ENCODE measurements at regions not wholly inside any gene's neighbourhood (a gene's known extent, or its start where the extent isn't known, plus 50 kb on each side); places are given as distances from the start of the nearest gene placed in this dataset.

DNA sequence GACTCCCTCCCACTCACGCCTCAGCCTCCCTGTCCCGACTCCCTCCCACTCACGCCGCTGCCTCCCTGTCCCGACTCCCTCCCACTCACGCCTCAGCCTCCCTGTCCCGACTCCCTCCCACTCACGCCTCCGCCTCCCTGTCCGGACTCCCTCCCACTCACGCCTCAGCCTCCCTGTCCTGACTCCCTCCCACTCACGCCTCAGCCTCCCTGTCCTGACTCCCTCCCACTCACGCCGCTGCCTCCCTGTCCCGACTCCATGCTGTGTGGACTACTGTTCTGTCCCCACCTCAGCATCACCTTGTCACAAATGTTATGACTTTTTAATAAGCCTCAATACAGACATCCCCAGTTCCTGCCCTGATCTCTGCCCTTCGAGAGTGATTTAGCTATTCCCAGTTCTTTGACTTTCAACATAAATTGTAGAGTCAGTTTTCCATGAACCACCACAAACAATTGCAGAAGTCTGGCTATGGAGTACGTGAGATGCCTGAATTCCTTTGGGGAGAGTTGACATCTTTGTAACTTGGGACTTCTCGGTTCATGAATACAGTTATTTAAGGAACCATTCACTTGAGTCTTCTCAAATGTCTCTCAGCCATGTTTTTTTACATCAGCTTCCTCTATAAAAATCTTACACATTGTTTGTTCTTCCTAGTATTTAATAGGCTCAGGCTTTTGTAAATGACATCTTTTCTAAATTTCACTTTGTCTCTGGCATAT lies 71.9 kb downstream of the FOXL3 start:
- H3K27ac Mint-ChIP-seq = peak overlapping the region; percentile 89
- CTCF ChIA-PET = interaction anchor here (0.7 kb wide), 1 partner anchor 256 kb away, joined by 4 read pairs; no protein-coding TSS in a partner anchor

DNA sequence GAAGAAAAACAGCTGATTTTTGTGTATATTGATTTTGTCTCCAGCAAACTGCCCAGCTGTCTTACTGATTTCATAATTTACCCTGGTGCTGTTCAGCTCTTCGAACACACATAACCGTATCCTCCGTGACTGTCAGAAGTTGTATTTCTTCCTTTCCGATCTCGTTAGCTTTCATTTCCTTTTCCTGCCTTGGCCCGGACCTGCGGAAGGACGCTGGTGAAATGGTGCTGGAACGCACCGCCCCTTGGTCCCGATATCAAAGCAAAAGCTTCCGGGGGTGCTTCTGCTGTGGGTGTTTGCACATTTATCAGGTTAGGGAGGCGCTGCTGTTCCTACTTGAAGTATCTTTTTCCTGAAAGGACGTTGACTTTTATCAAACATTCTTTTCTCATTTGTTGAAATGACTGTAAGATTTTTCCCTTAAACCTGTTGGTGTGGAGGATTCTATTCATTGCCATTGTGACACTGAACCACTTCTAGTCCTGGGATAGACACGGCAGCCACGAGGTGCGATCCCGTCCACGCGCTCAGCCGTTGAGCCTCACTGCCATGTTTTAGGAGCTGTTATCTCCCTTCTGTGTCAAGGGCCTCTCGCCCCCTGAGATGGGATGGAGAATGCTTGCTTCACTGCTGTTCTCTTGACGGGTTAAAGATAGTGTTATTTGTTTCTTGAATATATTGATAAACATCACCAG lies 72.6 kb downstream of the FOXL3 start:
- Mint-ChIP-seq H3K36me3 (peaks cover 9% of the 10 kb centered on the region), H3K9me3 (peaks cover 8% of the 10 kb centered on the region), H3K27ac (peak overlapping the region; percentile 89), H3K4me1 (peaks cover 73% of the 10 kb centered on the region), H3K27me3 (peaks cover 13% of the 10 kb centered on the region), H3K4me3 (peak overlapping the region; percentile 26)
- peak; percentile 76 for DNase-seq
- CTCF ChIA-PET = interaction anchor here (0.7 kb wide), 1 partner anchor 256 kb away, joined by 4 read pairs; no protein-coding TSS in a partner anchor

More for the DNA sequence above, 71.9 kb downstream of the FOXL3 start:
- peaks cover 9% of the 10 kb centered on the region for H3K36me3 Mint-ChIP-seq
- H3K4me1 Mint-ChIP-seq = peaks cover 70% of the 10 kb centered on the region
- H3K9me3 Mint-ChIP-seq = peaks cover 8% of the 10 kb centered on the region
- peaks cover 13% of the 10 kb centered on the region for H3K27me3 Mint-ChIP-seq
- H3K4me3 Mint-ChIP-seq = peak overlapping the region; percentile 26
- no peak for DNase-seq

DNA sequence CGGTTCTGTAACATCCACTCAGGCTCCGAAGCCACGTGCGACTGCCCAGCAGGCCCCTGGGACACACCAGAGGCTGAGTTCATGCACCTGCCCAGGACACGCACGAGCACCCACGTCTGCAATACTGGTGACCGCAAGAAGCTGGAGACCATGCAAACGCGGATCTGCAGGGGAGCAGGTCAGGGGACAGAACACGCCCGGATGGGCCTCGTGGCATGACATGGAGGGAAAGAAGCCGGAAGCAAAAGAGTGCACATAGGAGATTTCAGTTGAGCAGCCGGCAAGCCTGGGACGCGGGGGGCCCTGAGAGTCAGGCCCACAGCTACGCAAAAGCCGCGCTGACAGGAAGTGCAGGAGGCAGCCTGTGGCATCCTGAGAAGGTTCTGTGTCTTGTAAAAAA lies 73.7 kb downstream of the FOXL3 start:
- Mint-ChIP-seq H3K9me3 (peaks cover 2% of the 10 kb centered on the region), H3K4me1 (peaks cover 71% of the 10 kb centered on the region), H3K4me3 (no peak overlapping the region), H3K36me3 (peaks cover 7% of the 10 kb centered on the region), H3K27ac (peak overlapping the region; percentile 89), H3K27me3 (peaks cover 14% of the 10 kb centered on the region)
- CTCF ChIA-PET = interaction anchor here (0.9 kb wide), 1 partner anchor 510 kb away, joined by 3 read pairs; no protein-coding TSS in a partner anchor
- peak; percentile 56 for DNase-seq

- Mint-ChIP-seq H3K4me3 (no peak overlapping the region), H3K36me3 (peaks cover 7% of the 10 kb centered on the region), H3K4me1 (peaks cover 71% of the 10 kb centered on the region), H3K9me3 (no peaks in the 10 kb centered on the region), H3K27ac (peak overlapping the region; percentile 89), H3K27me3 (peaks cover 14% of the 10 kb centered on the region)
- no peak for DNase-seq
- CTCF ChIA-PET = interaction anchor here (0.7 to 0.9 kb wide), 2 partner anchors 494 to 509 kb away, joined by 3 read pairs; no protein-coding TSS in a partner anchor
Measured at GRCh38 chr7:364536-364935, 74.6 kb downstream of the FOXL3 start.

DNA sequence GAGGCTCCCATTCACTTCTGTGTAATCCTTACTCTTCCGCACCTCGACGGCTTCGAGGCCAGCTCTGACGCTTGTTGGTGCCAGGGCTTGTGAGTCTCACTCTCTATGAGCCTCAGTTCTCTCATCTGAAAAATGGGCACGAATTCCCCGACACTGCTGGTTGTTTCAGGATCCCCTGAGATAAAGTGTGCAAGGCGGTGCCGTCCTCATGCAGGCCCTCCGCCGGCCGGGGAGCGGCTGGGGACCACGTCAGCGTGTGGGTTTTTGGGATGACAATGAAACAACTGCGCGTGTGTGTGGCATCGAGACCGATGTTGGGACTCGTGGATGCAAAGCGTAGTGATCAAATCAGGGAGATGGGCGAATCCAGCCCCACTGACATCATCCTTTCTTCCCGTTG lies 75.6 kb downstream of the FOXL3 start:
- CTCF ChIA-PET = interaction anchor here (0.6 kb wide), 1 partner anchor 98 kb away, joined by 3 read pairs; no protein-coding TSS in a partner anchor

DNA sequence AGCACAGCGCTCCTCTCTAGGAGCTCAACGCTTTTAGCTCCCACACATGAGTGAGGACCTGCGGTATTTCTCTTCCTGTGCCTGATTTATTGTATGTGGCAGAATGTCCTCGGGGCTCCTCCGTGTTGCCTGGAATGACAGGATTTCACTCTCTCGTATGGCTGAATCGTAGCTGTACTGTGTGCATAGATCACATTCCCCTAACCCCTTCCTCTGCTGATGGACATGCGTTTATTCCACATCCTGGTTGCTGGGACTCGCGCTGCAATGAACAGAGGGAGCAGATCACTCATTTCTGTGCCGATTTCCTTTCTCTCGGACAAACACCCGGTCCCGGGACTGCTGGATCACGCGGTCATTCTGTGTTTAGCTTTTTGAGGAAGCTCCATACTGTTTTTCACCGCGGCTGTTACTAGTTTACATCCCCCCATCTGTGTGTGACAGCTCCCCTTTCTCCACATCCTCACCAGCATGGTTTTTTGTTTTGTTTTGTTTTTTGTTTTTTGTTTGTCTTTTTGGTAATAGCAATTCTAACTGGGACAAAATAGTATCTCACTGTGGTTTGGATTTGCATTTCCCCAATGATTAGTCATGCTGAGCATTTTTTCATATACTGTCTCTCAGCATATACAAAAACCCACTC lies 76.3 kb downstream of the FOXL3 start:
- no peak for DNase-seq
- peak overlapping the region; percentile 64 for H3K27ac Mint-ChIP-seq
- no peaks in the 10 kb centered on the region for H3K9me3 Mint-ChIP-seq
- no peak overlapping the region for H3K4me3 Mint-ChIP-seq
- H3K4me1 Mint-ChIP-seq = peaks cover 56% of the 10 kb centered on the region
- peaks cover 10% of the 10 kb centered on the region for H3K27me3 Mint-ChIP-seq
- H3K36me3 Mint-ChIP-seq = peaks cover 7% of the 10 kb centered on the region
- CTCF ChIA-PET = no interaction called here

More for the DNA sequence above, 75.6 kb downstream of the FOXL3 start:
- Mint-ChIP-seq H3K4me3 (no peak overlapping the region), H3K27me3 (peaks cover 10% of the 10 kb centered on the region), H3K36me3 (peaks cover 7% of the 10 kb centered on the region), H3K27ac (no peak overlapping the region), H3K4me1 (peaks cover 62% of the 10 kb centered on the region), H3K9me3 (no peaks in the 10 kb centered on the region)
- DNase-seq = no peak

- H3K36me3 Mint-ChIP-seq = peaks cover 3% of the 10 kb centered on the region
- H3K27me3 Mint-ChIP-seq = peaks cover 10% of the 10 kb centered on the region
- H3K4me1 Mint-ChIP-seq = peaks cover 48% of the 10 kb centered on the region
- no peak overlapping the region for H3K27ac Mint-ChIP-seq
- CTCF ChIA-PET = no interaction called here
- no peak overlapping the region for H3K4me3 Mint-ChIP-seq
- no peaks in the 10 kb centered on the region for H3K9me3 Mint-ChIP-seq
- DNase-seq = no peak
Measured at GRCh38 chr7:367351-367901, 77.5 kb downstream of the FOXL3 start.

GRCh38 chr7:368651-369475 lies 78.9 kb downstream of the FOXL3 start:
- peak; percentile 18 for DNase-seq
- CTCF ChIA-PET = no interaction called here
- Mint-ChIP-seq H3K36me3 (peaks cover 3% of the 10 kb centered on the region), H3K4me1 (peaks cover 34% of the 10 kb centered on the region), H3K27ac (no peak overlapping the region), H3K9me3 (no peaks in the 10 kb centered on the region), H3K27me3 (peaks cover 14% of the 10 kb centered on the region), H3K4me3 (no peak overlapping the region)

DNA sequence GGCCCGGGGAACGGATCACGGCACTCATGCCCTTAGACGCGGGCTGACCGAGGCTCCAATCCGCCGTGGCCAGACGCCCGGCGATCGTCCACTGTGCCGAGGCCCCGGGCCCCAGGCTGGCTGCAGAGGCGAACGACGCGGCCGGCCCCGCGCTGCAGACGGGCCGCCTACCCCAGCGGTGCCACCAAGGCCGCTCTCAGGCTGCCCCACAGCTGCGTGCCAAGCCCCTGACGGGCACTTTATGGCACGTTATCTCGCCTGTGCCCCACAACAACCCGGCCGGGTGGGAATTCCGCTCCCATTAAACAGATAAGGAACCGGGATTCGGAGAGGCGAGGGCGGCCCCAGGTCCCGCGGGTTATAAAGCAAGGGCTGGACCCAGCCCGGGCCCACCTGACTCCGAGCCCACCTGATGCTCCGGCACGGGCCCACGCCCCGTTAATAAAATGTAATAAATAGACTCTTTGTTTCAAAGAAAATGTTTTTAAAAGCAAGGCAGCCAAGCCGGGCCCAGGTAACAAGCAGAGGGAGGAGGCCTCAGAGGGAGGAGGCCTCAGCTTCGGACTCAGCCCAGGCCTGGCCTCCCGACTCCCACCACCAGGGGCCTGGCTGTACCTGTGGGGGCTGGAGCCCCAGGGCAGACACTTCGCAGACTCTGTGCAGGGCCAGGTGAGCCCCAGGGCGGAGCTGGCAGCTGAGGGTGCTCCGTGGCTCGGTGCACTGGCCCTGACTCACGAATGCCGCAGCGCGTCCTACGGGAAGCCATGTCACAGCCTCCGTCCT lies 79.7 kb downstream of the FOXL3 start:
- Mint-ChIP-seq H3K9me3 (no peaks in the 10 kb centered on the region), H3K36me3 (peaks cover under 1% of the 10 kb centered on the region), H3K4me1 (peaks cover 26% of the 10 kb centered on the region), H3K27ac (no peak overlapping the region), H3K4me3 (no peak overlapping the region), H3K27me3 (peaks cover 14% of the 10 kb centered on the region)
- peak; percentile 5 for DNase-seq
- CTCF ChIA-PET = no interaction called here

GRCh38 chr7:370259-370625 lies 80.3 kb downstream of the FOXL3 start:
- CTCF ChIA-PET = no interaction called here
- H3K36me3 Mint-ChIP-seq = no peaks in the 10 kb centered on the region

GRCh38 chr7:370775-371118 lies 80.8 kb downstream of the FOXL3 start:
- peaks cover 15% of the 10 kb centered on the region for H3K4me1 Mint-ChIP-seq
- no peaks in the 10 kb centered on the region for H3K36me3 Mint-ChIP-seq
- CTCF ChIA-PET = no interaction called here
- peaks cover 19% of the 10 kb centered on the region for H3K27me3 Mint-ChIP-seq
- H3K4me3 Mint-ChIP-seq = no peak overlapping the region
- H3K9me3 Mint-ChIP-seq = no peaks in the 10 kb centered on the region
- no peak for DNase-seq
- H3K27ac Mint-ChIP-seq = no peak overlapping the region

More at GRCh38 chr7:370259-370625, 80.3 kb downstream of the FOXL3 start:
- no peak overlapping the region for H3K27ac Mint-ChIP-seq
- DNase-seq = no peak
- H3K4me3 Mint-ChIP-seq = no peak overlapping the region
- H3K9me3 Mint-ChIP-seq = no peaks in the 10 kb centered on the region
- H3K4me1 Mint-ChIP-seq = peaks cover 20% of the 10 kb centered on the region
- peaks cover 17% of the 10 kb centered on the region for H3K27me3 Mint-ChIP-seq

- peaks cover 23% of the 10 kb centered on the region for H3K27me3 Mint-ChIP-seq
- CTCF ChIA-PET = no interaction called here
Measured at GRCh38 chr7:371119-371778, 81.3 kb downstream of the FOXL3 start.

More at GRCh38 chr7:371119-371778, 81.3 kb downstream of the FOXL3 start:
- Mint-ChIP-seq H3K9me3 (no peaks in the 10 kb centered on the region), H3K4me1 (peaks cover 10% of the 10 kb centered on the region), H3K36me3 (no peaks in the 10 kb centered on the region), H3K4me3 (no peak overlapping the region), H3K27ac (peak overlapping the region; percentile 33)
- peak; percentile 22 for DNase-seq
